ENCODE measurements at regions not wholly inside any gene's neighbourhood (a gene's known extent, or its start where the extent isn't known, plus 50 kb on each side); places are given as distances from the start of the nearest gene placed in this dataset.

- TF ChIP-seq CTCF (IDR thresholded peaks at IDR 0.05; ENCODE audit: extremely low read depth in 1 of 2, insufficient read depth in 1 of 2, low read depth in 1 of 2, low read length in 2 of 2) = no peak
- TF ChIP-seq EZH2 (IDR thresholded peaks at IDR 0.05; ENCODE audit: borderline replicate concordance, low read depth, low read length, severe bottlenecking) = no peak
- TF ChIP-seq POLR2A (IDR thresholded peaks at IDR 0.05; ENCODE audit: low read depth, low read length) = no peak
- TF ChIP-seq POLR2AphosphoS5 (IDR thresholded peaks at IDR 0.05; ENCODE audit: insufficient read depth, low read depth, low read length) = no peak
- no peak for TF ChIP-seq MYC (IDR thresholded peaks at IDR 0.05; ENCODE audit: low read depth, low read length)
- no peak for TF ChIP-seq JUN (IDR thresholded peaks at IDR 0.05; ENCODE audit: borderline replicate concordance, insufficient read depth, insufficient read length, low read depth)
- TF ChIP-seq, protein P1, sequence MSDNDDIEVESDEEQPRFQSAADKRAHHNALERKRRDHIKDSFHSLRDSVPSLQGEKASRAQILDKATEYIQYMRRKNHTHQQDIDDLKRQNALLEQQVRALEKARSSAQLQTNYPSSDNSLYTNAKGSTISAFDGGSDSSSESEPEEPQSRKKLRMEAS (IDR thresholded peaks at IDR 0.05; ENCODE audit: insufficient read depth, insufficient read length) = no peak
- TF ChIP-seq FOS (IDR thresholded peaks at IDR 0.05; ENCODE audit: borderline replicate concordance, insufficient read depth, low read length) = no peak
- TF ChIP-seq GATA2 (IDR thresholded peaks at IDR 0.05; ENCODE audit: insufficient read depth, insufficient read length, low read depth, low read length) = no peak
These were observed 724.2 kb upstream of the CELF2 start for GRCh38 chr10:10293481-10293951.

All from endothelial cell of umbilical vein (primary cell).